IPS-NIHi7 (cell line): ENCODE measurements at regions not wholly inside any gene's neighbourhood (a gene's known extent, or its start where the extent isn't known, plus 50 kb on each side); places are given as distances from the start of the nearest gene placed in this dataset.

Source experiments
- DNase-seq: peaks from one replicate; pipeline ENCODE4 v3.0.0; 2012; ENCODE audit warnings: mixed read lengths; ENCODE audit errors: extremely low spot score

GRCh38 chr9:2448193-2448738, 173.3 kb upstream of the VLDLR start:
- DNase-seq: no peak

- no peak for DNase-seq
Observed at GRCh38 chr9:2453106-2453505, 168.5 kb upstream of the VLDLR start.

GRCh38 chr9:2453701-2454100, 167.9 kb upstream of the VLDLR start:
- DNase-seq: no peak

- no peak for DNase-seq
Observed at GRCh38 chr9:2459756-2460155, 161.8 kb upstream of the VLDLR start.

GRCh38 chr9:2461892-2462291, 159.7 kb upstream of the VLDLR start:
- DNase-seq: no peak

GRCh38 chr9:2464624-2465023, 157.0 kb upstream of the VLDLR start:
- DNase-seq: no peak

- DNase-seq: no peak
Observed at GRCh38 chr9:2465516-2465915, 156.1 kb upstream of the VLDLR start.

GRCh38 chr9:2465921-2466460, 155.6 kb upstream of the VLDLR start:
- no peak for DNase-seq

GRCh38 chr9:2466703-2467102, 154.9 kb upstream of the VLDLR start:
- no peak for DNase-seq

GRCh38 chr9:2469681-2470221, 151.8 kb upstream of the VLDLR start:
- DNase-seq: peak; percentile 61

- no peak for DNase-seq
Observed at GRCh38 chr9:2473681-2474080, 147.9 kb upstream of the VLDLR start.

GRCh38 chr9:2477755-2478154, 143.8 kb upstream of the VLDLR start:
- DNase-seq: no peak

GRCh38 chr9:2478421-2478820, 143.2 kb upstream of the VLDLR start:
- DNase-seq: no peak

- no peak for DNase-seq
Observed at GRCh38 chr9:2479056-2479565, 142.5 kb upstream of the VLDLR start.

GRCh38 chr9:2480255-2480837, 141.2 kb upstream of the VLDLR start:
- no peak for DNase-seq

- DNase-seq: no peak
Observed at GRCh38 chr9:2481216-2481615, 140.4 kb upstream of the VLDLR start.

GRCh38 chr9:2486988-2487387, 134.6 kb upstream of the VLDLR start:
- DNase-seq: no peak

GRCh38 chr9:2489838-2490314, 131.7 kb upstream of the VLDLR start:
- no peak for DNase-seq

- no peak for DNase-seq
Observed at GRCh38 chr9:2492161-2492560, 129.4 kb upstream of the VLDLR start.

- no peak for DNase-seq
Observed at GRCh38 chr9:2493109-2493508, 128.5 kb upstream of the VLDLR start.

GRCh38 chr9:2493529-2493928, 128.1 kb upstream of the VLDLR start:
- no peak for DNase-seq

GRCh38 chr9:2494562-2494961, 127.0 kb upstream of the VLDLR start:
- peak; percentile 64 for DNase-seq
